ENCODE measurements at regions not wholly inside any gene's neighbourhood (a gene's known extent, or its start where the extent isn't known, plus 50 kb on each side); places are given as distances from the start of the nearest gene placed in this dataset.
A peak's percentile ranks its signal among the peaks of the same experiment; 100 is the strongest.
"Not testable (repeated sequence)": the region's sequence is repeated elsewhere in the genome, so short reads cannot be mapped to it uniquely, and the experiment has no call there.

GRCh38 chr5:104512063-104512825 is 949.7 kb upstream of the NUDT12 start:
- H3K27ac ChIP-seq, result no peak overlapping the region
- DNase-seq (ENCODE audit: low read depth, low spot score), result no peak

GRCh38 chr5:104498281-104498680 is 935.7 kb upstream of the NUDT12 start:
- DNase-seq (ENCODE audit: low read depth, low spot score), result no peak
- no peak overlapping the region for H3K27ac ChIP-seq

GRCh38 chr5:104494083-104494482 is 931.5 kb upstream of the NUDT12 start:
- no peak overlapping the region for H3K27ac ChIP-seq
- DNase-seq (ENCODE audit: low read depth, low spot score), result no peak

GRCh38 chr5:104472811-104473210 is 910.2 kb upstream of the NUDT12 start:
- no peak for DNase-seq (ENCODE audit: low read depth, low spot score)
- H3K27ac ChIP-seq, result no peak overlapping the region

- no peak overlapping the region for H3K27ac ChIP-seq
Observed at GRCh38 chr5:104456122-104456521, 893.5 kb upstream of the NUDT12 start.

GRCh38 chr5:104452550-104452949 is 890.0 kb upstream of the NUDT12 start:
- no peak overlapping the region for H3K27ac ChIP-seq
- DNase-seq (ENCODE audit: low read depth, low spot score), result no peak

More at GRCh38 chr5:104456122-104456521, 893.5 kb upstream of the NUDT12 start:
- DNase-seq (ENCODE audit: low read depth, low spot score), result no peak

- not testable (repeated sequence) for DNase-seq (ENCODE audit: low read depth, low spot score); H3K27ac ChIP-seq
Observed at GRCh38 chr5:104451911-104452310, 889.3 kb upstream of the NUDT12 start.

GRCh38 chr5:104444656-104445055 is 882.1 kb upstream of the NUDT12 start:
- DNase-seq (ENCODE audit: low read depth, low spot score), result no peak
- H3K27ac ChIP-seq, result no peak overlapping the region

GRCh38 chr5:104443706-104444105 is 881.1 kb upstream of the NUDT12 start:
- no peak for DNase-seq (ENCODE audit: low read depth, low spot score)
- H3K27ac ChIP-seq, result no peak overlapping the region

- DNase-seq (ENCODE audit: low read depth, low spot score), result no peak
- H3K27ac ChIP-seq, result no peak overlapping the region
Observed at GRCh38 chr5:104431981-104432380, 869.4 kb upstream of the NUDT12 start.

GRCh38 chr5:104431002-104431620 is 868.5 kb upstream of the NUDT12 start:
- no peak overlapping the region for H3K27ac ChIP-seq
- DNase-seq (ENCODE audit: low read depth, low spot score), result no peak

- H3K27ac ChIP-seq, result no peak overlapping the region
Observed at GRCh38 chr5:104429911-104430310, 867.3 kb upstream of the NUDT12 start.

GRCh38 chr5:104421431-104421830 is 858.8 kb upstream of the NUDT12 start:
- H3K27ac ChIP-seq, result no peak overlapping the region
- no peak for DNase-seq (ENCODE audit: low read depth, low spot score)

More at GRCh38 chr5:104429911-104430310, 867.3 kb upstream of the NUDT12 start:
- no peak for DNase-seq (ENCODE audit: low read depth, low spot score)

- no peak overlapping the region for H3K27ac ChIP-seq
- DNase-seq (ENCODE audit: low read depth, low spot score), result no peak
Observed at GRCh38 chr5:104418056-104418455, 855.5 kb upstream of the NUDT12 start.

GRCh38 chr5:104412649-104413240 is 850.2 kb upstream of the NUDT12 start:
- peak; percentile 2 for DNase-seq (ENCODE audit: low read depth, low spot score)
- H3K27ac ChIP-seq, result no peak overlapping the region

GRCh38 chr5:104400941-104401340 is 838.4 kb upstream of the NUDT12 start:
- no peak for DNase-seq (ENCODE audit: low read depth, low spot score)

GRCh38 chr5:104385906-104386305 is 823.3 kb upstream of the NUDT12 start:
- no peak overlapping the region for H3K27ac ChIP-seq

More at GRCh38 chr5:104400941-104401340, 838.4 kb upstream of the NUDT12 start:
- H3K27ac ChIP-seq, result no peak overlapping the region

GRCh38 chr5:104375345-104375744 is 812.8 kb upstream of the NUDT12 start:
- no peak overlapping the region for H3K27ac ChIP-seq
- no peak for DNase-seq (ENCODE audit: low read depth, low spot score)

More at GRCh38 chr5:104385906-104386305, 823.3 kb upstream of the NUDT12 start:
- no peak for DNase-seq (ENCODE audit: low read depth, low spot score)

GRCh38 chr5:104372796-104373195 is 810.2 kb upstream of the NUDT12 start:
- DNase-seq (ENCODE audit: low read depth, low spot score), result no peak

GRCh38 chr5:104372376-104372775 is 809.8 kb upstream of the NUDT12 start:
- no peak overlapping the region for H3K27ac ChIP-seq
- no peak for DNase-seq (ENCODE audit: low read depth, low spot score)

More at GRCh38 chr5:104372796-104373195, 810.2 kb upstream of the NUDT12 start:
- no peak overlapping the region for H3K27ac ChIP-seq

GRCh38 chr5:104370523-104370922 is 807.9 kb upstream of the NUDT12 start:
- no peak for DNase-seq (ENCODE audit: low read depth, low spot score)
- H3K27ac ChIP-seq, result no peak overlapping the region
